Testis (tissue), 2 donors: ENCODE measurements at regions not wholly inside any gene's neighbourhood (a gene's known extent, or its start where the extent isn't known, plus 50 kb on each side); places are given as distances from the start of the nearest gene placed in this dataset.

Source experiments
- CTCF ChIP-seq, 3 experiments: fragments of 450-650 bp in 2 of 3; fragments of 200-600 bp in 1 of 3; sonication (generic) in 1 of 3; IDR thresholded peaks; one replicate each; pipeline ENCODE4 v1.5.1; 2016 to 2019; ENCODE audit warnings: antibody characterized with exemption in 3 of 3, mild to moderate bottlenecking in 2 of 3, moderate library complexity in 1 of 3
- POLR2A ChIP-seq: fragments of 450-650 bp; IDR thresholded peaks from one replicate; pipeline ENCODE4 v1.6.1; 2017; ENCODE audit warnings: antibody characterized with exemption, mild to moderate bottlenecking, moderate library complexity

- no peak for TF ChIP-seq CTCF (IDR thresholded peaks at IDR 0.05)
- TF ChIP-seq POLR2A: no peak
These were observed 1575.9 kb downstream of the EFNA5 start for GRCh38 chr5:106094839-106095238.
